Thymus (tissue), 11 donors: ENCODE measurements at regions not wholly inside any gene's neighbourhood (a gene's known extent, or its start where the extent isn't known, plus 50 kb on each side); places are given as distances from the start of the nearest gene placed in this dataset.

Experiments used
- DNase-seq, 9 donors: peaks; one replicate each; pipeline ENCODE4 v3.0.0-alpha.2; 2013; ENCODE audit warnings: low spot score in 9 of 9, low read depth in 6 of 9, missing footprints in 1 of 9
- H3K27ac ChIP-seq, 2 donors: one replicate each; pipeline ENCODE4 v1.5.1; 2013; ENCODE audit warnings: control low read depth in 1 of 2, low read depth in 1 of 2, low read length in 1 of 2, mild to moderate bottlenecking in 1 of 2, moderate library complexity in 1 of 2
- H3K27me3 ChIP-seq, 2 donors: one replicate each; pipeline ENCODE4 v1.5.1; 2013; ENCODE audit warnings: low read length in 1 of 2; ENCODE audit not compliant: control insufficient read depth in 2 of 2, insufficient read depth in 1 of 2
- H3K36me3 ChIP-seq, 2 donors: one replicate each; pipeline ENCODE4 v1.5.1; 2013; ENCODE audit warnings: low read length in 1 of 2, mild to moderate bottlenecking in 1 of 2, moderate library complexity in 1 of 2; ENCODE audit not compliant: control insufficient read depth in 2 of 2, insufficient read depth in 2 of 2
- H3K4me1 ChIP-seq, 2 donors: one replicate each; pipeline ENCODE4 v1.5.1; 2013; ENCODE audit warnings: low read length in 2 of 2; ENCODE audit not compliant: control insufficient read depth in 2 of 2, insufficient read depth in 2 of 2
- H3K4me3 ChIP-seq, 2 donors: one replicate each; pipeline ENCODE4 v1.5.1; 2013; ENCODE audit warnings: low read length in 2 of 2, control low read depth in 1 of 2, mild to moderate bottlenecking in 1 of 2
- H3K9me3 ChIP-seq, 2 donors: one replicate each; pipeline ENCODE4 v1.5.1; 2013; ENCODE audit warnings: low read length in 1 of 2, mild to moderate bottlenecking in 1 of 2; ENCODE audit not compliant: control insufficient read depth in 2 of 2, insufficient read depth in 1 of 2
- WGBS: extraction: QIAGEN DNeasy Blood & Tissue Kit; methylation state at CpG from one replicate; pipeline ENCODE4 v1.1.7; 2013; 5-methylcytosine and 5-hydroxymethylcytosine counted together
- donor health status: healthy.

GRCh38 chr1:170239445-170239844 lies 93.7 kb downstream of the NTMT2 start:
- Histone ChIP-seq H3K4me1 (no peaks in the 10 kb centered on the region), H3K9me3 (no peaks in the 10 kb centered on the region), H3K27me3 (no peaks in the 10 kb centered on the region), H3K27ac (no peak overlapping the region), H3K4me3 (no peak overlapping the region), H3K36me3 (no peaks in the 10 kb centered on the region)
- 71% methylated on average over 3 of the region's 3 CpGs for WGBS
- no peak for DNase-seq

GRCh38 chr1:170240409-170240808 lies 94.7 kb downstream of the NTMT2 start:
- no peak overlapping the region for H3K27ac ChIP-seq
- H3K27me3 ChIP-seq = no peaks in the 10 kb centered on the region
- no peaks in the 10 kb centered on the region for H3K9me3 ChIP-seq
- WGBS = 97% methylated on average over 2 of the region's 2 CpGs
- no peak overlapping the region for H3K4me3 ChIP-seq
- no peak for DNase-seq
- no peaks in the 10 kb centered on the region for H3K4me1 ChIP-seq
- no peaks in the 10 kb centered on the region for H3K36me3 ChIP-seq

GRCh38 chr1:170241266-170241851 lies 95.6 kb downstream of the NTMT2 start:
- Histone ChIP-seq H3K4me3 (no peak overlapping the region), H3K4me1 (no peaks in the 10 kb centered on the region), H3K36me3 (no peaks in the 10 kb centered on the region), H3K27me3 (no peaks in the 10 kb centered on the region), H3K27ac (no peak overlapping the region), H3K9me3 (no peaks in the 10 kb centered on the region)
- no peak for DNase-seq
- 94% methylated on average over 7 of the region's 7 CpGs for WGBS

- Histone ChIP-seq H3K27me3 (no peaks in the 10 kb centered on the region), H3K36me3 (no peaks in the 10 kb centered on the region), H3K27ac (no peak overlapping the region), H3K9me3 (peaks cover 0 to 7% of the 10 kb centered on the region in 2 donors), H3K4me3 (no peak overlapping the region), H3K4me1 (no peaks in the 10 kb centered on the region)
- 29% methylated on average over 5 of the region's 5 CpGs for WGBS
- no peak for DNase-seq
Measured at GRCh38 chr1:170247751-170248521, 102.2 kb downstream of the NTMT2 start.

- 96% methylated on average over 28 of the region's 28 CpGs for WGBS
- no peak for DNase-seq
- Histone ChIP-seq H3K27me3 (no peaks in the 10 kb centered on the region), H3K9me3 (peaks cover 0 to 7% of the 10 kb centered on the region in 2 donors), H3K27ac (no peak overlapping the region), H3K36me3 (no peaks in the 10 kb centered on the region), H3K4me1 (no peaks in the 10 kb centered on the region), H3K4me3 (no peak overlapping the region)
Measured at GRCh38 chr1:170250531-170251276, 104.9 kb downstream of the NTMT2 start.

GRCh38 chr1:170252851-170253579 lies 107.3 kb downstream of the NTMT2 start:
- no peak overlapping the region for H3K27ac ChIP-seq
- H3K9me3 ChIP-seq = peaks cover 0 to 7% of the 10 kb centered on the region in 2 donors
- H3K36me3 ChIP-seq = no peaks in the 10 kb centered on the region
- no peak overlapping the region for H3K4me3 ChIP-seq
- 94% methylated on average over 3 of the region's 3 CpGs for WGBS
- no peaks in the 10 kb centered on the region for H3K27me3 ChIP-seq
- no peaks in the 10 kb centered on the region for H3K4me1 ChIP-seq
- DNase-seq = no peak

GRCh38 chr1:170254371-170254770 lies 108.6 kb downstream of the NTMT2 start:
- H3K27me3 ChIP-seq = no peaks in the 10 kb centered on the region
- 97% methylated on average over 3 of the region's 3 CpGs for WGBS

GRCh38 chr1:170261669-170262068 lies 115.9 kb downstream of the NTMT2 start:
- H3K4me3 ChIP-seq = no peak overlapping the region
- H3K27ac ChIP-seq = no peak overlapping the region
- H3K36me3 ChIP-seq = no peaks in the 10 kb centered on the region
- H3K27me3 ChIP-seq = no peaks in the 10 kb centered on the region
- no peaks in the 10 kb centered on the region for H3K9me3 ChIP-seq
- DNase-seq = no peak
- WGBS = 91% methylated on average over 5 of the region's 5 CpGs
- H3K4me1 ChIP-seq = no peaks in the 10 kb centered on the region

More at GRCh38 chr1:170254371-170254770, 108.6 kb downstream of the NTMT2 start:
- Histone ChIP-seq H3K27ac (no peak overlapping the region), H3K9me3 (peaks cover 0 to 7% of the 10 kb centered on the region in 2 donors), H3K36me3 (no peaks in the 10 kb centered on the region), H3K4me1 (no peaks in the 10 kb centered on the region), H3K4me3 (no peak overlapping the region)
- DNase-seq = no peak
